ENCODE measurements at regions not wholly inside any gene's neighbourhood (a gene's known extent, or its start where the extent isn't known, plus 50 kb on each side); places are given as distances from the start of the nearest gene placed in this dataset.
"Not testable (repeated sequence)": the region's sequence is repeated elsewhere in the genome, so short reads cannot be mapped to it uniquely, and the experiment has no call there.

- Histone ChIP-seq H3K36me3 (replicated peaks) (no peaks in the 10 kb centered on the region), H3K9me3 (peaks cover 9% of the 10 kb centered on the region), H3K4me1 (no peaks in the 10 kb centered on the region), H3K27me3 (ENCODE audit: low read depth) (no peaks in the 10 kb centered on the region), H3K4me3 (no peak overlapping the region)
- no peak for DNase-seq (ENCODE audit: low spot score in 2 of 2)
- in situ Hi-C loops (cut with MboI; ENCODE audit: low sequenced_read_pairs): no loop called here
Measured at GRCh38 chr6:105714846-105715245, 312.0 kb upstream of the PREP start.

GRCh38 chr6:105713474-105714118 is 310.7 kb upstream of the PREP start:
- in situ Hi-C loops (cut with MboI; ENCODE audit: low sequenced_read_pairs): no loop called here
- DNase-seq (ENCODE audit: low spot score in 2 of 2): no peak
- no peaks in the 10 kb centered on the region for H3K27me3 ChIP-seq (ENCODE audit: low read depth)
- no peaks in the 10 kb centered on the region for H3K36me3 ChIP-seq (replicated peaks)
- no peaks in the 10 kb centered on the region for H3K4me1 ChIP-seq
- peaks cover 9% of the 10 kb centered on the region for H3K9me3 ChIP-seq
- H3K4me3 ChIP-seq: no peak overlapping the region

GRCh38 chr6:105711216-105711615 is 308.3 kb upstream of the PREP start:
- Histone ChIP-seq H3K4me1 (no peaks in the 10 kb centered on the region), H3K27me3 (ENCODE audit: low read depth) (no peaks in the 10 kb centered on the region), H3K4me3 (no peak overlapping the region), H3K36me3 (replicated peaks) (no peaks in the 10 kb centered on the region), H3K9me3 (peaks cover 9% of the 10 kb centered on the region)
- DNase-seq (ENCODE audit: low spot score in 2 of 2): no peak
- in situ Hi-C loops (cut with MboI; ENCODE audit: low sequenced_read_pairs): no loop called here

- H3K36me3 ChIP-seq (replicated peaks): no peaks in the 10 kb centered on the region
- H3K4me1 ChIP-seq: no peaks in the 10 kb centered on the region
- DNase-seq (ENCODE audit: low spot score in 2 of 2): no peak
- H3K9me3 ChIP-seq: no peaks in the 10 kb centered on the region
- H3K27me3 ChIP-seq (ENCODE audit: low read depth): no peaks in the 10 kb centered on the region
- no peak overlapping the region for H3K4me3 ChIP-seq
- in situ Hi-C loops (cut with MboI; ENCODE audit: low sequenced_read_pairs): no loop called here
Measured at GRCh38 chr6:105705608-105706007, 302.7 kb upstream of the PREP start.

- H3K27me3 ChIP-seq (ENCODE audit: low read depth): no peaks in the 10 kb centered on the region
- H3K9me3 ChIP-seq: no peaks in the 10 kb centered on the region
- H3K36me3 ChIP-seq (replicated peaks): no peaks in the 10 kb centered on the region
- no peak for DNase-seq (ENCODE audit: low spot score in 2 of 2)
- no peak overlapping the region for H3K4me3 ChIP-seq
- in situ Hi-C loops (cut with MboI; ENCODE audit: low sequenced_read_pairs): no loop called here
- peaks cover 3% of the 10 kb centered on the region for H3K4me1 ChIP-seq
Measured at GRCh38 chr6:105695461-105695860, 292.6 kb upstream of the PREP start.

- in situ Hi-C loops (cut with MboI; ENCODE audit: low sequenced_read_pairs): no loop called here
- Histone ChIP-seq H3K36me3 (replicated peaks) (no peaks in the 10 kb centered on the region), H3K4me1 (peaks cover 3% of the 10 kb centered on the region), H3K4me3 (no peak overlapping the region), H3K27me3 (ENCODE audit: low read depth) (no peaks in the 10 kb centered on the region), H3K9me3 (no peaks in the 10 kb centered on the region)
- DNase-seq (ENCODE audit: low spot score in 2 of 2): no peak
Measured at GRCh38 chr6:105692613-105693215, 289.8 kb upstream of the PREP start.

- H3K9me3 ChIP-seq: no peaks in the 10 kb centered on the region; the same call in 1 of the 2 replicates
- H3K36me3 ChIP-seq (replicated peaks): no peaks in the 10 kb centered on the region
- no peaks in the 10 kb centered on the region for H3K27me3 ChIP-seq (ENCODE audit: low read depth)
- no peak for DNase-seq (ENCODE audit: low spot score in 2 of 2)
- H3K4me3 ChIP-seq: no peak overlapping the region
- no peaks in the 10 kb centered on the region for H3K4me1 ChIP-seq
- in situ Hi-C loops (cut with MboI; ENCODE audit: low sequenced_read_pairs): no loop called here
Measured at GRCh38 chr6:105691971-105692370, 289.1 kb upstream of the PREP start.

- H3K9me3 ChIP-seq: peaks cover 2% of the 10 kb centered on the region; the same call in 1 of the 2 replicates
- H3K4me3 ChIP-seq: no peak overlapping the region
- H3K4me1 ChIP-seq: no peaks in the 10 kb centered on the region
- in situ Hi-C loops (cut with MboI; ENCODE audit: low sequenced_read_pairs): no loop called here
- no peak for DNase-seq (ENCODE audit: low spot score in 2 of 2)
- no peaks in the 10 kb centered on the region for H3K27me3 ChIP-seq (ENCODE audit: low read depth)
- no peaks in the 10 kb centered on the region for H3K36me3 ChIP-seq (replicated peaks)
Measured at GRCh38 chr6:105691081-105691480, 288.2 kb upstream of the PREP start.

- no peaks in the 10 kb centered on the region for H3K4me1 ChIP-seq
- no peak for DNase-seq (ENCODE audit: low spot score in 2 of 2)
- no peaks in the 10 kb centered on the region for H3K27me3 ChIP-seq (ENCODE audit: low read depth)
- in situ Hi-C loops (cut with MboI; ENCODE audit: low sequenced_read_pairs): no loop called here
- H3K9me3 ChIP-seq: peaks cover 2% of the 10 kb centered on the region; the same call in 1 of the 2 replicates
- H3K36me3 ChIP-seq (replicated peaks): no peaks in the 10 kb centered on the region
- H3K4me3 ChIP-seq: no peak overlapping the region
Measured at GRCh38 chr6:105688573-105688972, 285.7 kb upstream of the PREP start.

GRCh38 chr6:105686793-105687192 is 283.9 kb upstream of the PREP start:
- H3K9me3 ChIP-seq; in situ Hi-C loops (cut with MboI; ENCODE audit: low sequenced_read_pairs); H3K4me3 ChIP-seq; H3K36me3 ChIP-seq (replicated peaks); H3K4me1 ChIP-seq; H3K27me3 ChIP-seq (ENCODE audit: low read depth); DNase-seq (ENCODE audit: low spot score in 2 of 2): not testable (repeated sequence)

- H3K36me3 ChIP-seq (replicated peaks): no peaks in the 10 kb centered on the region
- H3K4me3 ChIP-seq: no peak overlapping the region
- no peaks in the 10 kb centered on the region for H3K4me1 ChIP-seq
- in situ Hi-C loops (cut with MboI; ENCODE audit: low sequenced_read_pairs): no loop called here
- no peaks in the 10 kb centered on the region for H3K9me3 ChIP-seq
- DNase-seq (ENCODE audit: low spot score in 2 of 2): no peak
- H3K27me3 ChIP-seq (ENCODE audit: low read depth): no peaks in the 10 kb centered on the region
Measured at GRCh38 chr6:105681061-105681460, 278.2 kb upstream of the PREP start.

GRCh38 chr6:105680131-105680530 is 277.2 kb upstream of the PREP start:
- H3K36me3 ChIP-seq (replicated peaks): no peaks in the 10 kb centered on the region
- no peak for DNase-seq (ENCODE audit: low spot score in 2 of 2)
- no peaks in the 10 kb centered on the region for H3K27me3 ChIP-seq (ENCODE audit: low read depth)
- no peaks in the 10 kb centered on the region for H3K4me1 ChIP-seq
- no peak overlapping the region for H3K4me3 ChIP-seq
- H3K9me3 ChIP-seq: no peaks in the 10 kb centered on the region
- in situ Hi-C loops (cut with MboI; ENCODE audit: low sequenced_read_pairs): no loop called here

GRCh38 chr6:105678516-105678915 is 275.6 kb upstream of the PREP start:
- in situ Hi-C loops (cut with MboI; ENCODE audit: low sequenced_read_pairs): no loop called here
- H3K9me3 ChIP-seq: no peaks in the 10 kb centered on the region
- H3K36me3 ChIP-seq (replicated peaks): no peaks in the 10 kb centered on the region
- no peak for DNase-seq (ENCODE audit: low spot score in 2 of 2)
- H3K4me3 ChIP-seq: no peak overlapping the region
- no peaks in the 10 kb centered on the region for H3K27me3 ChIP-seq (ENCODE audit: low read depth)
- no peaks in the 10 kb centered on the region for H3K4me1 ChIP-seq

- H3K4me1 ChIP-seq: no peaks in the 10 kb centered on the region
- H3K27me3 ChIP-seq (ENCODE audit: low read depth): no peaks in the 10 kb centered on the region
- no peak for DNase-seq (ENCODE audit: low spot score in 2 of 2)
- no peaks in the 10 kb centered on the region for H3K36me3 ChIP-seq (replicated peaks)
- in situ Hi-C loops (cut with MboI; ENCODE audit: low sequenced_read_pairs): no loop called here
- H3K4me3 ChIP-seq: no peak overlapping the region
- H3K9me3 ChIP-seq: no peaks in the 10 kb centered on the region
Measured at GRCh38 chr6:105677671-105678475, 275.0 kb upstream of the PREP start.

Data from HAP-1 (cell line).